ENCODE measurements at regions not wholly inside any gene's neighbourhood (a gene's known extent, or its start where the extent isn't known, plus 50 kb on each side); places are given as distances from the start of the nearest gene placed in this dataset.

- DNase-seq, result no peak
Measured at GRCh38 chr13:105965910-105966309, 569.6 kb downstream of the EFNB2 start.

- DNase-seq, result no peak
Measured at GRCh38 chr13:105962080-105962479, 573.4 kb downstream of the EFNB2 start.

- DNase-seq, result no peak
Measured at GRCh38 chr13:105961438-105961837, 574.0 kb downstream of the EFNB2 start.

GRCh38 chr13:105960326-105960725 lies 575.1 kb downstream of the EFNB2 start:
- DNase-seq, result no peak

- DNase-seq, result no peak
Measured at GRCh38 chr13:105959876-105960275, 575.6 kb downstream of the EFNB2 start.

- DNase-seq, result no peak
Measured at GRCh38 chr13:105957769-105958438, 577.6 kb downstream of the EFNB2 start.

GRCh38 chr13:105956921-105957320 lies 578.5 kb downstream of the EFNB2 start:
- DNase-seq, result no peak

- no peak for DNase-seq
Measured at GRCh38 chr13:105952973-105953290, 582.5 kb downstream of the EFNB2 start.

GRCh38 chr13:105952233-105952972 lies 583.1 kb downstream of the EFNB2 start:
- DNase-seq, result no peak

- no peak for DNase-seq
Measured at GRCh38 chr13:105948143-105948542, 587.3 kb downstream of the EFNB2 start.

- no peak for DNase-seq
Measured at GRCh38 chr13:105940882-105941281, 594.6 kb downstream of the EFNB2 start.

GRCh38 chr13:105937451-105937850 lies 598.0 kb downstream of the EFNB2 start:
- no peak for DNase-seq

GRCh38 chr13:105936816-105937215 lies 598.6 kb downstream of the EFNB2 start:
- no peak for DNase-seq

GRCh38 chr13:105929505-105929904 lies 606.0 kb downstream of the EFNB2 start:
- DNase-seq, result no peak

- no peak for DNase-seq
Measured at GRCh38 chr13:105928901-105929300, 606.6 kb downstream of the EFNB2 start.

- no peak for DNase-seq
Measured at GRCh38 chr13:105928048-105928447, 607.4 kb downstream of the EFNB2 start.

- DNase-seq, result no peak
Measured at GRCh38 chr13:105925496-105925895, 610.0 kb downstream of the EFNB2 start.

- no peak for DNase-seq
Measured at GRCh38 chr13:105921711-105922110, 613.8 kb downstream of the EFNB2 start.

- DNase-seq, result no peak
Measured at GRCh38 chr13:105920370-105920769, 615.1 kb downstream of the EFNB2 start.

GRCh38 chr13:105918842-105919741 lies 616.4 kb downstream of the EFNB2 start:
- DNase-seq, result no peak

GRCh38 chr13:105915146-105915850 lies 620.2 kb downstream of the EFNB2 start:
- no peak for DNase-seq

GRCh38 chr13:105914291-105915036 lies 621.0 kb downstream of the EFNB2 start:
- no peak for DNase-seq
